ENCODE measurements at regions not wholly inside any gene's neighbourhood (a gene's known extent, or its start where the extent isn't known, plus 50 kb on each side); places are given as distances from the start of the nearest gene placed in this dataset.
A peak's percentile ranks its signal among the peaks of the same experiment; 100 is the strongest.
"Not testable (repeated sequence)": the region's sequence is repeated elsewhere in the genome, so short reads cannot be mapped to it uniquely, and the experiment has no call there.

GRCh38 chr5:92544596-92544995 lies 1036.4 kb downstream of the NR2F1-AS1 start:
- Mint-ChIP-seq H3K36me3 (ENCODE audit: unreplicated experiment) (no peaks in the 10 kb centered on the region), H3K27ac (ENCODE audit: unreplicated experiment) (no peak overlapping the region), H3K27me3 (ENCODE audit: unreplicated experiment) (no peaks in the 10 kb centered on the region), H3K4me3 (ENCODE audit: unreplicated experiment) (no peak overlapping the region), H3K4me1 (ENCODE audit: low read depth, unreplicated experiment) (no peaks in the 10 kb centered on the region), H3K9me3 (ENCODE audit: unreplicated experiment) (no peaks in the 10 kb centered on the region)
- TF ChIP-seq, protein P1, sequence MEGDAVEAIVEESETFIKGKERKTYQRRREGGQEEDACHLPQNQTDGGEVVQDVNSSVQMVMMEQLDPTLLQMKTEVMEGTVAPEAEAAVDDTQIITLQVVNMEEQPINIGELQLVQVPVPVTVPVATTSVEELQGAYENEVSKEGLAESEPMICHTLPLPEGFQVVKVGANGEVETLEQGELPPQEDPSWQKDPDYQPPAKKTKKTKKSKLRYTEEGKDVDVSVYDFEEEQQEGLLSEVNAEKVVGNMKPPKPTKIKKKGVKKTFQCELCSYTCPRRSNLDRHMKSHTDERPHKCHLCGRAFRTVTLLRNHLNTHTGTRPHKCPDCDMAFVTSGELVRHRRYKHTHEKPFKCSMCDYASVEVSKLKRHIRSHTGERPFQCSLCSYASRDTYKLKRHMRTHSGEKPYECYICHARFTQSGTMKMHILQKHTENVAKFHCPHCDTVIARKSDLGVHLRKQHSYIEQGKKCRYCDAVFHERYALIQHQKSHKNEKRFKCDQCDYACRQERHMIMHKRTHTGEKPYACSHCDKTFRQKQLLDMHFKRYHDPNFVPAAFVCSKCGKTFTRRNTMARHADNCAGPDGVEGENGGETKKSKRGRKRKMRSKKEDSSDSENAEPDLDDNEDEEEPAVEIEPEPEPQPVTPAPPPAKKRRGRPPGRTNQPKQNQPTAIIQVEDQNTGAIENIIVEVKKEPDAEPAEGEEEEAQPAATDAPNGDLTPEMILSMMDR (IDR thresholded peaks at IDR 0.05; ENCODE audit: partially characterized antibody, unreplicated experiment), result no peak
- DNase-seq, result no peak

DNA sequence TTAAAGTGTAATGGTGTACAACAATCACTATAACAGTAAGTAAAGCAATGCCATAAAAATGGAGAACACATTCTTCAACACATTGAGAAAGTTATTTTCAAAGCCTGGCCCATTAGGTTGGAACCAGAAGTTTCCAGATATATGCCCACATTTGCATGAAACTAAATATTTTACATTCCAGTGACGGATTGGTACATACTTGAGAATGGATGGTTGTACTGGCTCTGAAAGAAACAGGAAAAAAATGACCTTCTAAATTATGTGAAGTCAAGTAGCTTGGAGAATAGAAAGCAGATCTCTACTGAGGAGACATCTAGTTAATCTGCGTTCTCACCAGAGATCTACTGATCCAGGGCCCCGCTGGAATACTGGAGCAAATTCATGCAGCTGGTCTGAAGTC lies 1037.0 kb downstream of the NR2F1-AS1 start:
- no peaks in the 10 kb centered on the region for H3K27me3 Mint-ChIP-seq (ENCODE audit: unreplicated experiment)
- H3K9me3 Mint-ChIP-seq (ENCODE audit: unreplicated experiment), result no peaks in the 10 kb centered on the region
- H3K4me3 Mint-ChIP-seq (ENCODE audit: unreplicated experiment), result no peak overlapping the region
- no peak overlapping the region for H3K27ac Mint-ChIP-seq (ENCODE audit: unreplicated experiment)
- TF ChIP-seq, protein P1 (IDR thresholded peaks at IDR 0.05; ENCODE audit: partially characterized antibody, unreplicated experiment), result no peak
- DNase-seq, result peak; percentile 11
- no peaks in the 10 kb centered on the region for H3K4me1 Mint-ChIP-seq (ENCODE audit: low read depth, unreplicated experiment)
- no peaks in the 10 kb centered on the region for H3K36me3 Mint-ChIP-seq (ENCODE audit: unreplicated experiment)

- no peaks in the 10 kb centered on the region for H3K9me3 Mint-ChIP-seq (ENCODE audit: unreplicated experiment)
- TF ChIP-seq, protein P1 (IDR thresholded peaks at IDR 0.05; ENCODE audit: partially characterized antibody, unreplicated experiment), result no peak
- no peak overlapping the region for H3K27ac Mint-ChIP-seq (ENCODE audit: unreplicated experiment)
- H3K36me3 Mint-ChIP-seq (ENCODE audit: unreplicated experiment), result no peaks in the 10 kb centered on the region
- no peaks in the 10 kb centered on the region for H3K27me3 Mint-ChIP-seq (ENCODE audit: unreplicated experiment)
- H3K4me1 Mint-ChIP-seq (ENCODE audit: low read depth, unreplicated experiment), result no peaks in the 10 kb centered on the region
- H3K4me3 Mint-ChIP-seq (ENCODE audit: unreplicated experiment), result no peak overlapping the region
- DNase-seq, result no peak
Measured at GRCh38 chr5:92543201-92543600, 1037.8 kb downstream of the NR2F1-AS1 start.

DNA sequence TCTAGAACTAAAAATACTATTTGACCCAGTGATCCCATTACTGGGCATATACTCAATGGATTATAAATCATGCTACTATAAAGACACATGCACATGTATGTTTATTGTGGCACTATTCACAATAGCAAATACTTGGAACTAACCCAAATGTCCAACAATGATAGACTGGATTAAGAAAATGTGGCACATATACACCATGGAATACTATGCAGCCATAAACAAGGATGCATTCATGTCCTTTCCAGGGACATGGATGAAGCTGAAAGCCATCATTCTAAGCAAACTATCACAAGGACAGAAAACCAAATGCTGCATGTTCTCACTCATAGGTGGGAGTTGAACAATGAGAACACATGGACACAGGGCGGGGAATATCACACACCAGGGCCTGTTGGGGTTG lies 1039.0 kb downstream of the NR2F1-AS1 start:
- H3K4me1 Mint-ChIP-seq (ENCODE audit: low read depth, unreplicated experiment); H3K9me3 Mint-ChIP-seq (ENCODE audit: unreplicated experiment); H3K36me3 Mint-ChIP-seq (ENCODE audit: unreplicated experiment); DNase-seq; H3K4me3 Mint-ChIP-seq (ENCODE audit: unreplicated experiment); H3K27me3 Mint-ChIP-seq (ENCODE audit: unreplicated experiment); H3K27ac Mint-ChIP-seq (ENCODE audit: unreplicated experiment): not testable (repeated sequence)

GRCh38 chr5:92527311-92528078 lies 1053.5 kb downstream of the NR2F1-AS1 start:
- H3K9me3 Mint-ChIP-seq (ENCODE audit: unreplicated experiment), result no peaks in the 10 kb centered on the region
- no peak for DNase-seq
- H3K27ac Mint-ChIP-seq (ENCODE audit: unreplicated experiment), result no peak overlapping the region
- H3K36me3 Mint-ChIP-seq (ENCODE audit: unreplicated experiment), result no peaks in the 10 kb centered on the region
- H3K4me3 Mint-ChIP-seq (ENCODE audit: unreplicated experiment), result no peak overlapping the region
- no peaks in the 10 kb centered on the region for H3K4me1 Mint-ChIP-seq (ENCODE audit: low read depth, unreplicated experiment)
- TF ChIP-seq, protein P1 (IDR thresholded peaks at IDR 0.05; ENCODE audit: partially characterized antibody, unreplicated experiment), result no peak
- H3K27me3 Mint-ChIP-seq (ENCODE audit: unreplicated experiment), result no peaks in the 10 kb centered on the region

Data from glutamatergic neuron (in vitro differentiated cells).